H9 (cell line): ENCODE measurements at regions not wholly inside any gene's neighbourhood (a gene's known extent, or its start where the extent isn't known, plus 50 kb on each side); places are given as distances from the start of the nearest gene placed in this dataset.

Source experiments
- DNase-seq: peaks from one replicate; pipeline ENCODE4 v3.0.0-alpha.2; 2017
- H2AFZ ChIP-seq: one replicate; pipeline ENCODE4 v1.6.1; 2013; ENCODE audit warnings: mild to moderate bottlenecking, low read length, control low read depth, moderate library complexity
- H2AK5ac ChIP-seq: 2 replicates; pipeline ENCODE4 v1.6.1; 2013; ENCODE audit warnings: low read length, control low read depth, mixed read lengths; ENCODE audit not compliant: insufficient read length
- H2BK120ac ChIP-seq: one replicate; pipeline ENCODE4 v1.6.1; 2013; ENCODE audit warnings: low read depth, mild to moderate bottlenecking, low read length, control low read depth, inconsistent platforms; ENCODE audit not compliant: poor library complexity, severe bottlenecking
- H2BK12ac ChIP-seq: 2 replicates; pipeline ENCODE4 v1.6.1; 2013; ENCODE audit warnings: low read length, control low read depth, mixed read lengths, low read depth; ENCODE audit not compliant: insufficient read length
- H2BK15ac ChIP-seq: 2 replicates; pipeline ENCODE4 v1.6.1; 2013; ENCODE audit warnings: low read depth, low read length, control low read depth
- H2BK20ac ChIP-seq: one replicate; pipeline ENCODE4 v1.6.1; 2013; ENCODE audit warnings: low read depth, mild to moderate bottlenecking, low read length, control low read depth, inconsistent platforms; ENCODE audit not compliant: poor library complexity, severe bottlenecking
- H2BK5ac ChIP-seq: 2 replicates; pipeline ENCODE4 v1.6.1; 2013; ENCODE audit warnings: low read length, control low read depth, mixed read lengths; ENCODE audit not compliant: insufficient read length
- H3K14ac ChIP-seq: 2 replicates; pipeline ENCODE4 v1.6.1; 2013; ENCODE audit warnings: low read length, control low read depth; ENCODE audit not compliant: insufficient read depth
- H3K18ac ChIP-seq: 2 replicates; pipeline ENCODE4 v1.6.1; 2013; ENCODE audit warnings: low read depth, mild to moderate bottlenecking, mixed read lengths, low read length, control low read depth; ENCODE audit not compliant: insufficient read length
- H3K23ac ChIP-seq: 2 replicates; pipeline ENCODE4 v1.6.1; 2013; ENCODE audit warnings: low read length, control low read depth, mixed read lengths, low read depth; ENCODE audit not compliant: insufficient read length
- H3K23me2 ChIP-seq: 2 replicates; pipeline ENCODE4 v1.6.1; 2013; ENCODE audit warnings: low read depth, mild to moderate bottlenecking, mixed read lengths, low read length, control low read depth; ENCODE audit not compliant: insufficient read length, poor library complexity, severe bottlenecking
- H3K27ac ChIP-seq: 2 replicates; pipeline ENCODE4 v1.5.1; 2013; ENCODE audit warnings: low read length, control low read depth, mixed read lengths, low read depth; ENCODE audit not compliant: insufficient read length
- H3K27me3 ChIP-seq: 2 replicates; pipeline ENCODE4 v1.6.1; 2013; ENCODE audit warnings: low read length, control low read depth, inconsistent platforms; ENCODE audit not compliant: insufficient read depth
- H3K4ac ChIP-seq: 2 replicates; pipeline ENCODE4 v1.6.1; 2013; ENCODE audit warnings: low read depth, mild to moderate bottlenecking, control low read depth, inconsistent platforms, low read length, moderate library complexity
- H3K4me1 ChIP-seq: 2 replicates; pipeline ENCODE4 v1.6.1; 2013; ENCODE audit warnings: low read length, control low read depth, inconsistent platforms; ENCODE audit not compliant: insufficient read depth
- H3K4me2 ChIP-seq: 2 replicates; pipeline ENCODE4 v1.6.1; 2013; ENCODE audit warnings: low read length, control low read depth, mixed read lengths; ENCODE audit not compliant: insufficient read length, insufficient read depth
- H3K56ac ChIP-seq: 2 replicates; pipeline ENCODE4 v1.6.1; 2013; ENCODE audit warnings: low read depth, mild to moderate bottlenecking, mixed read lengths, low read length, control low read depth; ENCODE audit not compliant: insufficient read length
- H3K79me1 ChIP-seq: 2 replicates; pipeline ENCODE4 v1.6.1; 2013; ENCODE audit warnings: low read depth, mild to moderate bottlenecking, moderate library complexity, low read length, control low read depth, inconsistent platforms; ENCODE audit not compliant: insufficient read depth, poor library complexity, severe bottlenecking
- H3K79me2 ChIP-seq: 2 replicates; pipeline ENCODE4 v1.6.1; 2013; ENCODE audit warnings: low read length, control low read depth, inconsistent platforms; ENCODE audit not compliant: insufficient read depth
- H3K9ac ChIP-seq: 2 replicates; pipeline ENCODE4 v1.6.1; 2013; ENCODE audit warnings: low read length, control low read depth, mixed read lengths; ENCODE audit not compliant: insufficient read length; ENCODE audit errors: extremely low read depth
- H3K9me3 ChIP-seq: one replicate; pipeline ENCODE4 v1.6.1; 2013; ENCODE audit warnings: low read depth, low read length, inconsistent platforms; ENCODE audit not compliant: control insufficient read depth
- H3T11ph ChIP-seq: one replicate; pipeline ENCODE4 v1.6.1; 2013; ENCODE audit warnings: mild to moderate bottlenecking, low read length, control low read depth, inconsistent platforms
- H4K20me1 ChIP-seq: one replicate; pipeline ENCODE4 v1.6.1; 2013; ENCODE audit not compliant: control insufficient read depth, insufficient read length, insufficient read depth
- H4K5ac ChIP-seq: 2 replicates; pipeline ENCODE4 v1.6.1; 2013; ENCODE audit warnings: low read depth, mild to moderate bottlenecking, mixed read lengths, low read length, control low read depth; ENCODE audit not compliant: insufficient read length
- H4K8ac ChIP-seq: replicated peaks from 2 replicates; pipeline ENCODE4 v1.6.1; 2013; ENCODE audit warnings: low read length, control low read depth, mixed read lengths, low read depth; ENCODE audit not compliant: insufficient read length
- H4K91ac ChIP-seq: 2 replicates; pipeline ENCODE4 v1.6.1; 2013; ENCODE audit warnings: low read depth, mild to moderate bottlenecking, moderate library complexity, mixed read lengths, low read length, control low read depth; ENCODE audit not compliant: insufficient read length
- H3K27ac Mint-ChIP-seq, 3 experiments: 2 replicates in 2 of 3; 3 replicates in 1 of 3; pipeline ENCODE4 v1.8.0; 2020 to 2021; ENCODE audit warnings: mixed read lengths in 3 of 3, mild to moderate bottlenecking in 1 of 3, moderate library complexity in 1 of 3
- H3K27me3 Mint-ChIP-seq: 2 replicates; pipeline ENCODE4 v1.8.0; 2021; ENCODE audit warnings: low read depth, mild to moderate bottlenecking, moderate library complexity, mixed read lengths
- H3K36me3 Mint-ChIP-seq, 3 experiments: 2 replicates in 2 of 3; 3 replicates in 1 of 3; pipeline ENCODE4 v1.8.0; 2020 to 2021; ENCODE audit warnings: low read depth in 3 of 3, mixed read lengths in 3 of 3; ENCODE audit not compliant: insufficient read depth in 1 of 3
- H3K4me1 Mint-ChIP-seq, 2 experiments: 2 replicates each; pipeline ENCODE4 v1.8.0; 2020; ENCODE audit warnings: mixed read lengths in 2 of 2
- H3K4me3 Mint-ChIP-seq, 2 experiments: 2 replicates in 1 of 2; 3 replicates in 1 of 2; pipeline ENCODE4 v1.8.0; 2020 to 2021; ENCODE audit warnings: mild to moderate bottlenecking in 2 of 2, mixed read lengths in 2 of 2, moderate library complexity in 1 of 2
- H3K9me3 Mint-ChIP-seq, 2 experiments: 2 replicates in 1 of 2; 3 replicates in 1 of 2; pipeline ENCODE4 v1.8.0; 2020; ENCODE audit warnings: mild to moderate bottlenecking in 2 of 2, mixed read lengths in 2 of 2, moderate library complexity in 1 of 2
- TF ChIP-seq, protein P1 (sequence below): fragments of 200-600 bp; sonication (generic); conservative IDR thresholded peaks from 3 replicates; pipeline ENCODE4 v1.8.0; 2021; ENCODE audit warnings: antibody characterized with exemption, mild to moderate bottlenecking

DNA sequence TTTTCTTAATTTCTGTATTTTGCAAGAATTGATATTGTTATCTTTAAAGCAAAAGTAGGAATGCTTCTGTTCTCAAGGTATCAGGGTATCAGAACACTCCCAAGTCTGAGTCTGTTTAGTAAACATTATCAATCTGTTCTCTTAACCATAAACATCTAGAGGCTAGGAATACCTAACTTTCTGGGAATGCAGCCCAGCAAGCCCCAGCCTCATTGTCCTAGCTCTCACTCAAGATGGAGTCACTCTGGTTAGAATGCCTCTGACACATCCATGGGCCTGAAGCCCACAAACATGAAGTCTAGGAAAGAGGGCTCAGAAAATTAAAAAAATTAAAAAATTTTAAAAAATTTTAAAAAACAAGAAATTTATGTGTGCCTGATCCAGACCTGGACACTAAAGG, 315.1 kb upstream of the DKK2 start:
- no peak overlapping the region for H2AFZ ChIP-seq
- no peak overlapping the region for H3T11ph ChIP-seq
- Mint-ChIP-seq H3K4me1 (peaks cover 26 to 30% of the 10 kb centered on the region in 2 experiments), H3K27ac (no peak overlapping the region), H3K27me3 (no peaks in the 10 kb centered on the region), H3K9me3 (peaks cover 19 to 24% of the 10 kb centered on the region in 2 experiments), H3K4me3 (no peak overlapping the region), H3K36me3 (peaks cover 8 to 28% (median 9%) of the 10 kb centered on the region in 3 experiments)
- H3K79me2 ChIP-seq = no peaks in the 10 kb centered on the region
- no peak overlapping the region for H3K14ac ChIP-seq
- no peak overlapping the region for H2BK12ac ChIP-seq
- H4K5ac ChIP-seq = no peak overlapping the region
- no peak overlapping the region for H2BK20ac ChIP-seq
- H2BK120ac ChIP-seq = no peak overlapping the region
- no peak overlapping the region for H3K27ac ChIP-seq
- no peaks in the 10 kb centered on the region for H4K20me1 ChIP-seq
- no peaks in the 10 kb centered on the region for H3K27me3 ChIP-seq
- no peak overlapping the region for H4K91ac ChIP-seq
- H3K23ac ChIP-seq = no peak overlapping the region
- no peaks in the 10 kb centered on the region for H3K23me2 ChIP-seq
- no peak overlapping the region for H2AK5ac ChIP-seq
- H3K18ac ChIP-seq = no peak overlapping the region
- no peak overlapping the region for H2BK15ac ChIP-seq
- no peaks in the 10 kb centered on the region for H3K9me3 ChIP-seq
- TF ChIP-seq, protein P1, sequence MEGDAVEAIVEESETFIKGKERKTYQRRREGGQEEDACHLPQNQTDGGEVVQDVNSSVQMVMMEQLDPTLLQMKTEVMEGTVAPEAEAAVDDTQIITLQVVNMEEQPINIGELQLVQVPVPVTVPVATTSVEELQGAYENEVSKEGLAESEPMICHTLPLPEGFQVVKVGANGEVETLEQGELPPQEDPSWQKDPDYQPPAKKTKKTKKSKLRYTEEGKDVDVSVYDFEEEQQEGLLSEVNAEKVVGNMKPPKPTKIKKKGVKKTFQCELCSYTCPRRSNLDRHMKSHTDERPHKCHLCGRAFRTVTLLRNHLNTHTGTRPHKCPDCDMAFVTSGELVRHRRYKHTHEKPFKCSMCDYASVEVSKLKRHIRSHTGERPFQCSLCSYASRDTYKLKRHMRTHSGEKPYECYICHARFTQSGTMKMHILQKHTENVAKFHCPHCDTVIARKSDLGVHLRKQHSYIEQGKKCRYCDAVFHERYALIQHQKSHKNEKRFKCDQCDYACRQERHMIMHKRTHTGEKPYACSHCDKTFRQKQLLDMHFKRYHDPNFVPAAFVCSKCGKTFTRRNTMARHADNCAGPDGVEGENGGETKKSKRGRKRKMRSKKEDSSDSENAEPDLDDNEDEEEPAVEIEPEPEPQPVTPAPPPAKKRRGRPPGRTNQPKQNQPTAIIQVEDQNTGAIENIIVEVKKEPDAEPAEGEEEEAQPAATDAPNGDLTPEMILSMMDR = no peak
- no peak overlapping the region for H2BK5ac ChIP-seq
- no peak overlapping the region for H3K4ac ChIP-seq
- no peak for DNase-seq
- H3K79me1 ChIP-seq = no peaks in the 10 kb centered on the region
- H3K4me1 ChIP-seq = peaks cover 5% of the 10 kb centered on the region; the same call in 1 of the 2 replicates
- H3K4me2 ChIP-seq = no peak overlapping the region
- H3K56ac ChIP-seq = no peak overlapping the region
- H4K8ac ChIP-seq = no peak overlapping the region
- H3K9ac ChIP-seq = no peak overlapping the region
